ENCODE measurements at regions not wholly inside any gene's neighbourhood (a gene's known extent, or its start where the extent isn't known, plus 50 kb on each side); places are given as distances from the start of the nearest gene placed in this dataset.

GRCh38 chr7:53719122-53719521, 683.7 kb downstream of the POM121L12 start:
- TF ChIP-seq CTCF (conservative IDR thresholded peaks at IDR 0.05) (no peak), EZH2 (IDR thresholded peaks at IDR 0.05; ENCODE audit: low read depth) (no peak)
